GM21367 (cell line): ENCODE measurements at regions not wholly inside any gene's neighbourhood (a gene's known extent, or its start where the extent isn't known, plus 50 kb on each side); places are given as distances from the start of the nearest gene placed in this dataset.
"Not testable (repeated sequence)": the region's sequence is repeated elsewhere in the genome, so short reads cannot be mapped to it uniquely, and the experiment has no call there.

Experiments
- ATAC-seq: cut with Tn5 transposase; IDR thresholded peaks from one replicate; pipeline ENCODE4 v1.9.1; 2021; ENCODE audit not compliant: unreplicated experiment

DNA sequence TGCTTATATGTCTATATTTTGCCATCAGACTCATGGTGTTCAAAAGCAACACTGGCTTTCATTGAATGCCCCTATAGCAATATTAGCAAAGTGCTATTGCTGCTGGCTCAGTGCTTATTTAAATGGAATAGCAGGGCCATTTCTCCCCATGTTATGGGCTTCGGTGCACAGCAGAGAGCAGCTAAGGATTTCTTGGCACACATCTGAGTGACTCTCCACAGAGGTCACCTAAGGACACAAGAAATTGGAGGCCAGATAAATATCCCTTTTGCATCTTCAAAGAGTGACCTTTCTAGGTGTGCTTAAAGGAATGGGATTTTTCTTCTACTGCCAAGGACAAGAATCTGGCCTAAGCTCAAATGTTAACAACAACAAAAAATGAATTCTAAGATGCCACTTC is 751.8 kb downstream of the CDH11 start:
- ATAC-seq, result no peak

DNA sequence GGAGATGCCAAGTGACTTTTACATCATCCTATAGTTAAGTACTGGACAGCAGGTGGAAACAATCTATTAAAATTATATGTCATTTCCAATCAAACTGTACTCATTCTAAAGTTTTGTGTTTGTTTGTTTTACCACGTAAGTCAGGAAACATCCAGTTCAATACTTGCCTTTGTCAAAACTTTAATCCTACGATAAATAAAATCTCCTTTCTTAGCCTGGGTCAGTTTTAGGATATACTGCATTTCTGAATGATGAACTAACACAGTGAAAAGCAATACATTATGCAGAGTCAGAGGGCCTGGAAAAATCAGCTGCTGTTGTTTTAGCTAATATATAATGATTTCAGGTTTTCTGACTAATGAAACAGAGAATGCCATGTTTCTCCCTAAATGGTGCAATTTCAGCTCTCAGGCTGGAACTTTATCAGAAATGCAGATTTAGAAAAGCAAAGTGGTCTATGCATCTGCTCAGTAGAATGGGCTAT is 756.4 kb downstream of the CDH11 start:
- no peak for ATAC-seq

DNA sequence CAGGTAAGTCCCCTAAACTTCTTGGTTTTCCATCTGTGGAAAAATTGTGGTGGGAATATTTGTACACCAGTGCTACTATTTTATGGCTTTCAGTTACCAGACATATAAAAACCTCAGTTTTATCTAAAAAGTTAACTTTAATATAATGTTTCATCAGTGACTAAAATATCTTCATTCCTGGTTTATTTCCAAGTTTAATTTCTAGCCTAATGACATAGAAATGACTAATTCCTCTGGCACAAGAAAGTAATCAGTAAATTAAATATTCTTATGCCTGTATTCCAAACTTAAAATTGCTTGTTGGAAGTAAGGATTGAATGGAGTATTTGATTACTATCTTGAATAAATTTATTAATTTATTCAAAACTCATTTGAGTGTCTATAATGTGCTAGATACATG is 757.0 kb downstream of the CDH11 start:
- ATAC-seq, result no peak

- ATAC-seq, result no peak
Observed at GRCh38 chr16:64364416-64364815, 757.4 kb downstream of the CDH11 start.

GRCh38 chr16:64364016-64364415 is 757.8 kb downstream of the CDH11 start:
- ATAC-seq, result no peak

GRCh38 chr16:64363039-64363438 is 758.8 kb downstream of the CDH11 start:
- ATAC-seq, result no peak

DNA sequence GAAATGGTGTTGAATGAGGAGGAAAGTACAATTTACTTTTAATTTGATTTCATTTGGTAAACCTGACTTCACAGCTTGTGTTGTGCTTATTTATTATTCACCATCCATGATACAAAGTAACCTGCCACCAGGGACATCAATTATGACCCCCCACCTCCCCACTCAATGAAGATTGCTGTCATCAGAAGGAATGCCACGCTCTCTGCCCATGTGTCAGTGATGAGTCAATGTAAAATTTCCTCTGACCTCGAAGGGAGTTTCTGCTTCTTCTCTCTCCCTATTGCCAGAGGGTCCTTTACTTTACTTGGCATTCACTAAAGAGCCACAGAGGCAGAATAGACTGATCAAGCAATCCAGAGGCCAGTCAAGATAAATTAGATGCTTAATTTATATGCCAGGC is 759.7 kb downstream of the CDH11 start:
- no peak for ATAC-seq

GRCh38 chr16:64361753-64362152 is 760.1 kb downstream of the CDH11 start:
- no peak for ATAC-seq

GRCh38 chr16:64358291-64358690 is 763.6 kb downstream of the CDH11 start:
- no peak for ATAC-seq

DNA sequence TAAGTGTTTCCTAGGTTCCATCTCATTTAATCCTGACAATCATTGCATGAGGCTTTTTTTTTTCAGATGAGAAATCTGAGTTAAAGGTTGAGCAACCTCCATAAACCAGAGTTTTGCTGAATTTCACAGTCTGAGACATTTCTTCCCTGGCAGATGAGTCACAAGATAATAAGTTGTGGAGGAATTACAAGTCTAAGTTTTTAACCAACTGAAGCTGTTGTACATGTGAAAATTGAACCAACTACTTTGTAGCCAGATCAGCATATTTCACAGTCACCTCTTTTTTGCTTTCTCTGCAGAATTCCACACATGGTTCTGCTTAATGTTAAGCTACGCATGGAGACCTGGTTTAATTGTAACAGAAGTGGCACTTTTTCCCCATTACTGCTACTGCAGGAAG is 765.6 kb downstream of the CDH11 start:
- ATAC-seq, result no peak

DNA sequence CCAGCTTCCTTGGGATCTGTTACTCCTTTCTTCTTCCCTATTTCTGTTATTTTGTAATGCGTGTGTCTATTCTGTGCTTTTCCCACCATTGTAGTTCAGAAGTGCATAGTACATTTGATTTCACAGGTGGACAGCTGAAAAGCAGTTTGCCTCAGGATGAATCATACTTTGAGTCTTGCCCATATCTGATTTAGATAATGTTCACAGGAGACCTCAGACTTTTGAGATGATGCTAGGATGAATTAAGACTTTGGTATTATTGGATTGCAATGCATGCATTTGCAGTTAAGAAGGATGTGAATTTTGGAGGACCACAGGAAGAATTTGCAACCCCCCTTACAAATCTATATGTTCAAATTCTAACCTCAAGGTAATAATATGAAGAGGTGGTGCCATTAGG is 769.6 kb downstream of the CDH11 start:
- ATAC-seq, result no peak

DNA sequence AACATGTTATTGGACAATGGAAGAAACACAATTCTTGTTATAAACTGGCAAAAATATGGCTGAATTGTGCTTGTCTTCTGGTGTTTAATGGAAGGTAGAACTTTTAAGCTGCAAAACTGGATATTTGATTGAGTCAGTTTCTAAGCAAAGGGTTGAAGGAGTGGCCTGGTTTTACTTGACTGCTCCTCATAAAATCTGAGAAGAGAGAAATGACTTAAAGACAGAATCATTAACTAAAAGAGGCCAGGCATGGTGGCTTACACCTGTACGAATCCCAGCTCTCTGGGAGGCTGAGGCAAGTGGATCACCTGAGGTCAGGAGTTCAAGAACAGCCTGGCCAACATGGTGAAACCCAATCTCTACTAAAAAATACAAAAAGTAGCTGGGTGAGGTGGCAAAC is 770.7 kb downstream of the CDH11 start:
- ATAC-seq, result no peak

- no peak for ATAC-seq
Observed at GRCh38 chr16:64346080-64346479, 775.8 kb downstream of the CDH11 start.

DNA sequence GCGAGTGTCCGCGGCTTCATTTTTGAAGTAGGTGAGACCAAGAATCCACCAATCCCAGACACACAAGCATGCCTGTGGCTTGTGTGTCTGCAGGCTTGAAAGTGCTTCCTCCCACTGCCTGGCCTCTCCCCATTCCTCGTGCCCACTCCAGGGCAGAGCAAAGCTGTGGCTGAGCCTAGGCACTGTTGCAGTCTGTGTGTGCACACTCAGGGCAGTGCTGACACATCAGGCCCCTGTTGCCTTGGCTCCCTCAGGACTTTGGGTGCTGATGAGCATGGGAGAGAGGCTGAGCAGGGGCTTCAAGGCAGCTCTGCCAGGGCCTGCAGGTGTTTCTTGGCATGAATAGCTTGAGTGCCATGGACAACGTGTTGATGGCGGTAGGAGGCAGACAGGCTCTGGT is 776.7 kb downstream of the CDH11 start:
- no peak for ATAC-seq

DNA sequence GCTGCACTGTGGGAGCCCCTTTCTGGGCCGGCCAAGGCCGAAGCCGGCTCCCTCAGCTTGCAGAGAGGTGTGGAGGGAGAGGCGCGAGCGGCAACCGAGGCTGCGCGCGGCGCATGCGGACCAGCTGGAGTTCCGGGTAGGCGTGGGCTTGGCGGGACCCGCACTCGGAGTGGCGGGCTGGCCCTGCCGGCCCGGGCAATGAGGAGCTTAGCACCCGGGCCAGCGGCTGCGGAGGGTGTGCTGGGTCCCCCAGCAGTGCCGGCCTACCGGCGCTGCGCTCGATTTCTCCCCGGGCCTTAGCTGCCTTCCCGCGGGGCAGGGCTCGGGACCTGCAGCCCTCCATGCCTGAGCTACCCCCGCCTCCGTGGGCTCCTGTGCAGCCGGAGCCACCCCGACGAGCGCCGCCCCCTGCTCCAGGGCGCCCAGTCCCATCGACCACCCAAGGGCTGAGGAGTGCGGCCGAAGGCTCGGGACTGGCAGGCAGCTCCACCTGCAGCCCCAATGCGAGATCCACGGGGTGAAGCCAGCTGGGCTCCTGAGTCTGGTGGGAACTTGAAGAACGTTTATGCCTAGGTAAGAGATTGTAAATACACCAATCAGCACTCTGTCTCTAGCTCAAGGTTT is 777.9 kb downstream of the CDH11 start:
- ATAC-seq, result not testable (repeated sequence)

- ATAC-seq, result no peak
Observed at GRCh38 chr16:64343061-64343819, 778.6 kb downstream of the CDH11 start.

- not testable (repeated sequence) for ATAC-seq
Observed at GRCh38 chr16:64341336-64341735, 780.5 kb downstream of the CDH11 start.

- ATAC-seq, result no peak
Observed at GRCh38 chr16:64339052-64339770, 782.7 kb downstream of the CDH11 start.

DNA sequence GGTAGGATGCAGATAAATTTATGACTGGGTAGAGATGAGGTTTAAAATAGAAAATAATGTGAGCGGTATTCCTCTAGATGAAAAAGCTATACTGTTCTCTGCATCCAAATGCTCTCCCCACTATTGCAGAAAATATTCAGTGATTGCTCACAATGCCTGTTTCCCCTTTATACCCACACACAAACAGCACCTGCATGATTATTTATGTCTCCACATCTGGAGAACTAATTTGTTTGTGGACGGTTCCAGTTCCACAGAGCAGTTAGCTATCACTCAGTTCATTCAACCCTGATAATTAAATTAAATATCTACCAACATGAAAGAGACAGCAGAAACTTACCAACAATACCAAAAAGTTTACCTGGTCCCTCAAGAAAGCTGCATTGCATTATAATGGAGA is 800.0 kb downstream of the CDH11 start:
- no peak for ATAC-seq

DNA sequence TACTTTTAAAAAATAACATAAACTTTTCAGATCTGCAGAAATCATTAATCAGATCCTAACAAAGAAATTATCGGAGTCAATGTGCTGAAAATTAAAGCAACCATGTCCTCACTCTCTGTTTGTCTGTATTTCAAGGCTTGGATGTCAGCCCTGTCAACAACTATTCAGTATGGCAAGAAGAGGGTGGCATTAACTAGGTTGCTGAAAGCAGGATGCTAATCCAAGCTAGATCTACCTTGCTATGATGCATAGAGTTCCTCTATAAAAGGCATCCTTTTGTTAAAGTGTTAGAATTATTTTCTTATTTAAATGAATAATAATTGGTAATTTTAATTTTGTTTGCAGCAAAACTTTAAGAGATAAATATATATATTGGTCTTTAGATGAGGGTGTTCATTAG is 800.8 kb downstream of the CDH11 start:
- ATAC-seq, result no peak

- no peak for ATAC-seq
Observed at GRCh38 chr16:64317601-64318000, 804.3 kb downstream of the CDH11 start.

- ATAC-seq, result no peak
Observed at GRCh38 chr16:64313726-64314125, 808.1 kb downstream of the CDH11 start.
